ENCODE measurements at regions not wholly inside any gene's neighbourhood (a gene's known extent, or its start where the extent isn't known, plus 50 kb on each side); places are given as distances from the start of the nearest gene placed in this dataset.

DNA sequence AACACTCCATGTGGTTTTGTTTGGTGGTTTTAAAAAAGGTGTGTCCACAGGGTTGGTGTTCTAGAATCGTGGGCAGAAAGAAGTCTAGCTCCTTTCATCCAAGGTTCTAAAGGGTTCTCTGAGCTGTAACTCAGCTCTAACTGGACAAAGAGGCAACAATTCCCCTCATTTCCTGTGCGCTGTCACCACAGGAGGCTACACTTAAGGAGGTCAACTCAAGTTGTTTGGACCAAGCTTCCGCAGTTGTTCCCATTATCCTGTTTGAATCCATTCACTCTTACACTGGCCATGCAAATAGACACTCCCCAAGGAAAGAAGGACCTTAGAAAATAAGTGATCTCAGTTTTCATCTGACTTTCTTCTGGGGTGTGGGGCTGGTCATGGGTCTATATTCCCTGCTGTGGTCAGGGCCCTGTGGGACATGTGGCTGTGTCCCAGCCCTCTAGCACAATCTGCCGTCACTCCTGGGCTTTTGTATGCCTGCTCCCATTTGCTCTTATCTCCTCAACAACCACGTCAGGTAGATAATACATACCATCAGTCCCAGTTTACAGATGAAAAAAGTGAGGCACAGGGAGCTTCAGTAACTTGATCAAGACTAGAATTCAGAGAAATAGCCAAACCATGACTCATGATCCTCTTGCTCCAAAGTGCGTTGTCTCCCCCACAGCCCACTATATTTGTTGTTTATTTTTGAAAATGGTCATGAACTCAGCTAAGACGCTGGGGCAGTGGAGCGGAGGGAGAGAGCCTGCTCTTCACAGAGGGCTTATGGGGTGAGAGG lies 103.6 kb downstream of the RHOU start:
- no peaks in the 10 kb centered on the region for H3K36me3 ChIP-seq (ENCODE audit: insufficient read depth)
- H3K9ac ChIP-seq, result no peak overlapping the region
- no peak overlapping the region for H3K27ac ChIP-seq
- no peak overlapping the region for H2AFZ ChIP-seq (ENCODE audit: low read depth)
- no peaks in the 10 kb centered on the region for H3K27me3 ChIP-seq (ENCODE audit: insufficient read depth, low read depth)
- H3K4me1 ChIP-seq (ENCODE audit: low read depth, poor library complexity, severe bottlenecking), result no peaks in the 10 kb centered on the region
- no peaks in the 10 kb centered on the region for H4K20me1 ChIP-seq (ENCODE audit: insufficient read depth)
- TF ChIP-seq, protein P1, sequence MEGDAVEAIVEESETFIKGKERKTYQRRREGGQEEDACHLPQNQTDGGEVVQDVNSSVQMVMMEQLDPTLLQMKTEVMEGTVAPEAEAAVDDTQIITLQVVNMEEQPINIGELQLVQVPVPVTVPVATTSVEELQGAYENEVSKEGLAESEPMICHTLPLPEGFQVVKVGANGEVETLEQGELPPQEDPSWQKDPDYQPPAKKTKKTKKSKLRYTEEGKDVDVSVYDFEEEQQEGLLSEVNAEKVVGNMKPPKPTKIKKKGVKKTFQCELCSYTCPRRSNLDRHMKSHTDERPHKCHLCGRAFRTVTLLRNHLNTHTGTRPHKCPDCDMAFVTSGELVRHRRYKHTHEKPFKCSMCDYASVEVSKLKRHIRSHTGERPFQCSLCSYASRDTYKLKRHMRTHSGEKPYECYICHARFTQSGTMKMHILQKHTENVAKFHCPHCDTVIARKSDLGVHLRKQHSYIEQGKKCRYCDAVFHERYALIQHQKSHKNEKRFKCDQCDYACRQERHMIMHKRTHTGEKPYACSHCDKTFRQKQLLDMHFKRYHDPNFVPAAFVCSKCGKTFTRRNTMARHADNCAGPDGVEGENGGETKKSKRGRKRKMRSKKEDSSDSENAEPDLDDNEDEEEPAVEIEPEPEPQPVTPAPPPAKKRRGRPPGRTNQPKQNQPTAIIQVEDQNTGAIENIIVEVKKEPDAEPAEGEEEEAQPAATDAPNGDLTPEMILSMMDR (conservative IDR thresholded peaks at IDR 0.05; ENCODE audit: low read depth, low read length), result no peak
- no peak overlapping the region for H3K4me2 ChIP-seq
- H3K4me3 ChIP-seq (IDR thresholded peaks at IDR 0.05; ENCODE audit: insufficient read depth, low read depth, low read length), result no peak overlapping the region
- no peaks in the 10 kb centered on the region for H3K79me2 ChIP-seq (ENCODE audit: insufficient read depth, low read depth)

DNA sequence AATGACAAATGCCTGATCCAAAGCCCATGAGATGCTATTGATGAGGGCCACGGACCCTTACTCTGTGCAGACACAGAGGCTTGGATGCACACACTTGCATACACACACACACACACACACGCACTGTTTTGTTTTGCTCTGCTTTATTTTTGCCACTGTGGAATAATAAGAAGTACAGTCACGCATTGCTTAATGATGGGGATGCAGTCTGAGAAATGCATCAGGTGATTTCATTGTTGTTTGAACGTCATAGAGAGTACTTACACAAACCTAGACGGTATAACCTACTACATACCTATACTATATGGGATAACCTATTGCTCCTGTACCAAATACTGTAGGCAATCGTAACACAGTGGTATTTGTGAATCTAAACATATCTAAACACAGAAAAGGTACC lies 104.4 kb downstream of the RHOU start:
- Histone ChIP-seq H3K4me2 (no peak overlapping the region), H3K27ac (no peak overlapping the region), H4K20me1 (ENCODE audit: insufficient read depth) (no peaks in the 10 kb centered on the region)

DNA sequence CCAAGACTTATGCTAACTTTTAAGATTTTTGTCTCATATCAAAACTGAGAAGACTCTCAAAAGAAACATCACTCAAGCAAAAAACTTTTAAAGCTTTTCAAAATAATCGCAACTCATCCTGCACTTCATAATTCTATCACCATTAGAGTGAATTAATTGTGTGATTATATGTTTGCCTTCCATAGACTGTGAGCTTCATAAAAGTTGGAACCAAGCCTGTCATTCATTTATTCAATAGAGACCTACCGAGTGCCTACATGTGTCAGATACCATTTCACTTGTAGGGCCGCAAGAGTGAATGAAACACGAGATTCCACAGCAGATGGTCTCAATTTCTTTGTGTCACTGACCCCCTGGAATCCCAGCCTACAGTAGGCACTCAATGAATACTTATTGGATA lies 106.4 kb downstream of the RHOU start:
- H4K20me1 ChIP-seq (ENCODE audit: insufficient read depth), result no peaks in the 10 kb centered on the region
- H3K9ac ChIP-seq, result no peak overlapping the region
- H3K4me3 ChIP-seq (IDR thresholded peaks at IDR 0.05; ENCODE audit: insufficient read depth, low read depth, low read length), result no peak overlapping the region
- TF ChIP-seq, protein P1 (conservative IDR thresholded peaks at IDR 0.05; ENCODE audit: low read depth, low read length), result no peak
- H2AFZ ChIP-seq (ENCODE audit: low read depth), result no peak overlapping the region
- H3K27ac ChIP-seq, result no peak overlapping the region
- no peaks in the 10 kb centered on the region for H3K36me3 ChIP-seq (ENCODE audit: insufficient read depth)
- no peaks in the 10 kb centered on the region for H3K27me3 ChIP-seq (ENCODE audit: insufficient read depth, low read depth)
- no peak overlapping the region for H3K4me2 ChIP-seq
- no peaks in the 10 kb centered on the region for H3K4me1 ChIP-seq (ENCODE audit: low read depth, poor library complexity, severe bottlenecking)
- H3K79me2 ChIP-seq (ENCODE audit: insufficient read depth, low read depth), result no peaks in the 10 kb centered on the region

More for the DNA sequence above, 104.4 kb downstream of the RHOU start:
- H3K36me3 ChIP-seq (ENCODE audit: insufficient read depth), result no peaks in the 10 kb centered on the region
- no peaks in the 10 kb centered on the region for H3K4me1 ChIP-seq (ENCODE audit: low read depth, poor library complexity, severe bottlenecking)
- H2AFZ ChIP-seq (ENCODE audit: low read depth), result no peak overlapping the region
- no peaks in the 10 kb centered on the region for H3K79me2 ChIP-seq (ENCODE audit: insufficient read depth, low read depth)
- H3K27me3 ChIP-seq (ENCODE audit: insufficient read depth, low read depth), result no peaks in the 10 kb centered on the region
- no peak overlapping the region for H3K9ac ChIP-seq
- no peak overlapping the region for H3K4me3 ChIP-seq (IDR thresholded peaks at IDR 0.05; ENCODE audit: insufficient read depth, low read depth, low read length)
- TF ChIP-seq, protein P1 (conservative IDR thresholded peaks at IDR 0.05; ENCODE audit: low read depth, low read length), result no peak

DNA sequence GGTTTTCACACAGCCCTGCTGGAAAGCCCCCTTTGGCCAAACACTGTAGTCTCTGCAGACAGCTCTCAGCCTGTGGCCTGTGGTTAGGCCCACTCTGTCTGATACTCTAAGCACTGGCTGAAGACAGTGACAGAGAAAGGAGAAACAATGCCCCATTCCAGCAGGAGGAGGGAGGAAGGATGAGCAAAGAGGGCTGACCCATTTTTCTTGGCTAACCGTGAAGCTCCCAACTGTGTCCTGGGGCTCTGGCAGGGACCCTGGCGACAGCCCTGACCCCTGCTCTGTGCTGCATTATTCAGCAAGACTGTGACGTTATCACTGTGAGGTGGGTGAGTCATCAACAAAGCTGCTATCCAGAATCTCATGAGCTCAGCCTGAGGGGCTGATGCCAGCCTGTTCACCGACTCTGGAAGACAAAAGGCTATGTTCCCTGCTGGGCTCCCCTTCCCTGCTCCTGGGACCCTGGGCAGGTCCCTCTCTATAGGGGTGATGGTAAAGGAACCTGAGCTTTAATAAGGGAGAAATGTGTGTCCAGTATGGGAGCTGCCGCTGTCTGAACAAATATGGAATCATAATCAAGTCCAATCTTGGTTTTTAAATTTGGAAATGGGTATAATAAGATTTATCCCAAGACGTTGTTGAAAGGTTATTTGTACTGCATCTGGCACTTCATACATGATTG lies 107.0 kb downstream of the RHOU start:
- H3K79me2 ChIP-seq (ENCODE audit: insufficient read depth, low read depth), result no peaks in the 10 kb centered on the region
- no peak overlapping the region for H3K9ac ChIP-seq
- H3K36me3 ChIP-seq (ENCODE audit: insufficient read depth), result no peaks in the 10 kb centered on the region
- no peaks in the 10 kb centered on the region for H4K20me1 ChIP-seq (ENCODE audit: insufficient read depth)
- H3K4me3 ChIP-seq (IDR thresholded peaks at IDR 0.05; ENCODE audit: insufficient read depth, low read depth, low read length), result no peak overlapping the region
- H3K27me3 ChIP-seq (ENCODE audit: insufficient read depth, low read depth), result no peaks in the 10 kb centered on the region
- H3K27ac ChIP-seq, result no peak overlapping the region
- H3K4me2 ChIP-seq, result no peak overlapping the region
- TF ChIP-seq, protein P1 (conservative IDR thresholded peaks at IDR 0.05; ENCODE audit: low read depth, low read length), result no peak
- no peaks in the 10 kb centered on the region for H3K4me1 ChIP-seq (ENCODE audit: low read depth, poor library complexity, severe bottlenecking)
- H2AFZ ChIP-seq (ENCODE audit: low read depth), result no peak overlapping the region
